SK-N-SH (cell line): ENCODE measurements at regions not wholly inside any gene's neighbourhood (a gene's known extent, or its start where the extent isn't known, plus 50 kb on each side); places are given as distances from the start of the nearest gene placed in this dataset.

ENCODE experiments used
- CTCF ChIA-PET: fragments of 300-600, 350-600 bp; formaldehyde crosslinking; extraction: SDS; loops from one replicate; lab custom pipeline; 2021; lab: Yijun Ruan, JAX
- POLR2A ChIA-PET: fragments of 350-600 bp; sonication (Branson Sonifier 250); formaldehyde crosslinking; extraction: SDS; loops from one replicate; lab custom pipeline; 2020; ENCODE audit warnings: antibody characterized with exemption, inconsistent platforms; lab: Yijun Ruan, JAX
- DNase-seq: peaks from one replicate; pipeline ENCODE4 v3.0.0; 2012
- H2AFZ ChIP-seq: fragments of 200-600 bp; sonication (generic); 2 replicates; pipeline ENCODE4 v1.8.1; 2016; ENCODE audit warnings: antibody characterized with exemption, mild to moderate bottlenecking, low read depth
- H3F3A ChIP-seq: fragments of 200-600 bp; sonication (generic); replicated peaks from 2 replicates; pipeline ENCODE3; 2016; ENCODE audit warnings: antibody characterized with exemption, mild to moderate bottlenecking; ENCODE audit not compliant: insufficient read depth
- H3K27ac ChIP-seq, 2 experiments: fragments of 200-500 bp in 1 of 2; fragments of 200-600 bp in 1 of 2; sonication (Bioruptor generic) in 1 of 2; sonication (generic), shearing (Covaris generic) in 1 of 2; 2 replicates each; pipeline versions ENCODE4 v1.5.1 to v1.6.1; 2014 to 2016; ENCODE audit warnings: low read depth in 2 of 2, inconsistent platforms in 1 of 2, low read length in 1 of 2, mild to moderate bottlenecking in 1 of 2, mixed read lengths in 1 of 2
- H3K27me3 ChIP-seq: fragments of 200-600 bp; sonication (generic), shearing (Covaris generic); 2 replicates; pipeline ENCODE4 v1.6.1; 2016; ENCODE audit warnings: mixed run types; ENCODE audit not compliant: insufficient read depth
- H3K36me3 ChIP-seq, 2 experiments: fragments of 200-500 bp in 1 of 2; fragments of 200-600 bp in 1 of 2; sonication (Bioruptor generic) in 1 of 2; sonication (generic) in 1 of 2; replicated peaks in 1 of 2; 2 replicates each; pipeline versions ENCODE3 to v1.5.1; 2014 to 2016; ENCODE audit warnings: low read length in 1 of 2, mild to moderate bottlenecking in 1 of 2; ENCODE audit not compliant: insufficient read depth in 2 of 2, control insufficient read depth in 1 of 2
- H3K4me1 ChIP-seq, 2 experiments: fragments of 200-500 bp in 1 of 2; fragments of 200-600 bp in 1 of 2; sonication (Bioruptor generic) in 1 of 2; sonication (generic), shearing (Covaris generic) in 1 of 2; 2 replicates each; pipeline versions ENCODE4 v1.5.1 to v1.6.1; 2014 to 2016; ENCODE audit warnings: low read depth in 1 of 2, low read length in 1 of 2, mixed run types in 1 of 2; ENCODE audit not compliant: insufficient read depth in 2 of 2, control insufficient read depth in 1 of 2
- H3K4me2 ChIP-seq: fragments of 200-600 bp; sonication (generic), shearing (Covaris generic); 2 replicates; pipeline ENCODE4 v1.6.1; 2017; ENCODE audit warnings: mixed run types
- H3K4me3 ChIP-seq, 2 experiments: fragments of 200-500 bp in 1 of 2; fragments of 200-600 bp in 1 of 2; sonication (Bioruptor generic) in 1 of 2; sonication (generic), shearing (Covaris generic) in 1 of 2; 2 replicates each; pipeline versions ENCODE4 v1.5.1 to v1.8.1; 2014 to 2016; ENCODE audit warnings: low read depth in 2 of 2, inconsistent platforms in 1 of 2, low read length in 1 of 2, mild to moderate bottlenecking in 1 of 2, mixed read lengths in 1 of 2, moderate library complexity in 1 of 2
- H3K79me2 ChIP-seq: fragments of 200-600 bp; sonication (generic); 2 replicates; pipeline ENCODE4 v1.8.1; 2017; ENCODE audit warnings: mild to moderate bottlenecking; ENCODE audit not compliant: insufficient read depth
- H3K9ac ChIP-seq: fragments of 200-600 bp; sonication (generic); 2 replicates; pipeline ENCODE4 v1.6.1; 2017; ENCODE audit warnings: mixed run types
- H3K9me2 ChIP-seq: fragments of 200-600 bp; sonication (generic); 2 replicates; pipeline ENCODE4 v1.6.1; 2017; ENCODE audit warnings: mixed run types
- H3K9me3 ChIP-seq: fragments of 200-600 bp; sonication (generic); 2 replicates; pipeline ENCODE4 v1.6.1; 2017; ENCODE audit warnings: mixed run types, mild to moderate bottlenecking, moderate library complexity
- H4K20me1 ChIP-seq: fragments of 200-600 bp; sonication (generic); 2 replicates; pipeline ENCODE4 v1.6.1; 2017; ENCODE audit warnings: mild to moderate bottlenecking, mixed run types; ENCODE audit not compliant: insufficient read depth
- CHD2 ChIP-seq: fragments of 150-350 bp; IDR thresholded peaks from 2 replicates; pipeline ENCODE4 v1.6.1; 2018; ENCODE audit warnings: low read length; ENCODE audit not compliant: partially characterized antibody
- EP300 ChIP-seq, 2 experiments: IDR thresholded peaks; 2 replicates each; pipeline versions ENCODE4 v1.4.0 to v1.6.1; 2012; ENCODE audit warnings: borderline replicate concordance in 1 of 2, low read depth in 1 of 2, low read length in 1 of 2
- FOXJ3 ChIP-seq: sonication (generic); formaldehyde crosslinking; IDR thresholded peaks from 2 replicates; pipeline ENCODE4 v1.5.1; 2020; ENCODE audit warnings: mild to moderate bottlenecking, missing genetic modification reagents
- GABPA ChIP-seq: IDR thresholded peaks from 2 replicates; pipeline ENCODE4 v1.4.0; 2012; ENCODE audit warnings: low read depth, mild to moderate bottlenecking
- GATA2 ChIP-seq: sonication (generic); formaldehyde crosslinking; IDR thresholded peaks from 2 replicates; pipeline ENCODE4 v1.5.0; 2020; ENCODE audit warnings: mild to moderate bottlenecking, missing genetic modification reagents
- IRF3 ChIP-seq: fragments of 150-350 bp; IDR thresholded peaks from 2 replicates; pipeline ENCODE4 v1.6.1; 2016; ENCODE audit warnings: mild to moderate bottlenecking, low read depth, low read length
- JUND ChIP-seq: IDR thresholded peaks from 2 replicates; pipeline ENCODE4 v1.4.0; 2012
- MAX ChIP-seq: IDR thresholded peaks from 2 replicates; pipeline ENCODE4 v1.4.0; 2012; ENCODE audit warnings: low read depth
- MEF2A ChIP-seq: IDR thresholded peaks from 2 replicates; pipeline ENCODE4 v1.4.0; 2012; ENCODE audit warnings: low read depth, borderline replicate concordance
- MXI1 ChIP-seq: IDR thresholded peaks from 2 replicates; pipeline ENCODE4 v1.6.1; 2012; ENCODE audit warnings: mild to moderate bottlenecking, low read depth, low read length, improper control_type of control experiment
- NFIC ChIP-seq: IDR thresholded peaks from 2 replicates; pipeline ENCODE4 v1.4.0; 2012; ENCODE audit warnings: borderline replicate concordance
- RAD21 ChIP-seq: IDR thresholded peaks from 2 replicates; pipeline ENCODE4 v1.6.1; 2012; ENCODE audit warnings: mild to moderate bottlenecking, low read length
- RCOR1 ChIP-seq: fragments of 150-350 bp; IDR thresholded peaks from 2 replicates; pipeline ENCODE4 v1.6.1; 2017; ENCODE audit warnings: antibody characterized with exemption, low read length
- REST ChIP-seq: IDR thresholded peaks from 2 replicates; pipeline ENCODE4 v1.6.1; 2012; ENCODE audit warnings: mild to moderate bottlenecking, low read depth, low read length, moderate library complexity
- RXRA ChIP-seq: IDR thresholded peaks from 2 replicates; pipeline ENCODE4 v1.4.0; 2012; ENCODE audit warnings: low read depth, mild to moderate bottlenecking, borderline replicate concordance
- TAF1 ChIP-seq: IDR thresholded peaks from 2 replicates; pipeline ENCODE4 v1.6.1; 2012; ENCODE audit warnings: low read depth, mild to moderate bottlenecking, low read length, moderate library complexity, borderline replicate concordance
- TCF12 ChIP-seq: IDR thresholded peaks from 2 replicates; pipeline ENCODE4 v1.4.0; 2012
- TEAD4 ChIP-seq: IDR thresholded peaks from 2 replicates; pipeline ENCODE4 v1.4.0; 2012; ENCODE audit warnings: mild to moderate bottlenecking, borderline replicate concordance; ENCODE audit not compliant: insufficient read depth
- ZBTB33 ChIP-seq: IDR thresholded peaks from 2 replicates; pipeline ENCODE4 v1.4.0; 2012; ENCODE audit warnings: low read depth, borderline replicate concordance
- WGBS: methylation state at CpG from one replicate; pipeline ENCODE4 v1.1.6; 2017; ENCODE audit warnings: low lambda C conversion rate; 5-methylcytosine and 5-hydroxymethylcytosine counted together

- DNase-seq, result peak; percentile 59
- peak overlapping the region in 1 of 2 experiments; percentile 95; a peak in 2 of 4 replicates for H3K27ac ChIP-seq
- H3F3A ChIP-seq, result no peaks in the 10 kb centered on the region
- no peaks in the 10 kb centered on the region for H3K9me2 ChIP-seq
- TF ChIP-seq EP300 (IDR thresholded peaks at IDR 0.05; ENCODE audit: borderline replicate concordance in 1 of 2, low read depth in 1 of 2, low read length in 1 of 2) (peak in 1 of 2 experiments; percentile 97; a peak in 2 of 4 replicates), GATA2 (CRISPR knock-in tag) (peak; percentile 99), FOXJ3 (peak; percentile 93), ZBTB33 (no peak), RCOR1 (peak; percentile 98), TCF12 (peak; percentile 68)
- no peaks in the 10 kb centered on the region for H3K79me2 ChIP-seq
- POLR2A ChIA-PET, result interaction anchor here (0.5 to 1.3 kb wide), 4 partner anchors 15 to 307 kb away, joined by 3 read pairs; partner anchors contain the start of gene TLE3
- H3K27me3 ChIP-seq, result no peaks in the 10 kb centered on the region; the same call in 1 of the 2 replicates
- no peaks in the 10 kb centered on the region for H3K36me3 ChIP-seq
- no peak overlapping the region for H2AFZ ChIP-seq
- H3K4me1 ChIP-seq, result peaks cover 0 to 53% of the 10 kb centered on the region in 2 experiments; a peak in 2 of 4 replicates
- 71% methylated on average over 10 of the region's 10 CpGs for WGBS
- no peaks in the 10 kb centered on the region for H4K20me1 ChIP-seq
- no peak overlapping the region for H3K9ac ChIP-seq
- H3K4me3 ChIP-seq, result no peak overlapping the region
- CTCF ChIA-PET, result interaction anchor here (0.8 to 2.0 kb wide), 7 partner anchors 10 to 296 kb away, joined by 3 to 11 read pairs (median 4); no protein-coding TSS in a partner anchor
- no peaks in the 10 kb centered on the region for H3K9me3 ChIP-seq
- no peak overlapping the region for H3K4me2 ChIP-seq
These were observed 73.7 kb upstream of the TLE3 start for GRCh38 chr15:70171256-70171886.

- Histone ChIP-seq H3K9me3 (no peaks in the 10 kb centered on the region), H3K9ac (no peak overlapping the region), H3K79me2 (no peaks in the 10 kb centered on the region), H2AFZ (no peak overlapping the region), H4K20me1 (no peaks in the 10 kb centered on the region), H3K9me2 (no peaks in the 10 kb centered on the region), H3K27me3 (no peaks in the 10 kb centered on the region; the same call in 1 of the 2 replicates), H3K36me3 (no peaks in the 10 kb centered on the region), H3K4me3 (no peak overlapping the region), H3F3A (no peaks in the 10 kb centered on the region), H3K27ac (peak overlapping the region in 1 of 2 experiments; percentile 95; a peak in 1 of 4 replicates), H3K4me1 (peaks cover 0 to 65% of the 10 kb centered on the region in 2 experiments; a peak in 2 of 4 replicates), H3K4me2 (no peak overlapping the region)
- WGBS, result 87% methylated on average over 7 of the region's 10 CpGs
- DNase-seq, result no peak
- ChIA-PET CTCF (interaction anchor here (0.5 to 1.3 kb wide), 5 partner anchors 12 to 692 kb away, joined by 3 read pairs; no protein-coding TSS in a partner anchor), POLR2A (interaction anchor here (0.7 to 1.0 kb wide), 2 partner anchors 30 to 216 kb away, joined by 3 read pairs; no protein-coding TSS in a partner anchor)
- no peak for TF ChIP-seq MEF2A
- no peak for TF ChIP-seq NFIC
- no peak for TF ChIP-seq TAF1
- TF ChIP-seq MAX, result no peak
- no peak for TF ChIP-seq TCF12
- no peak for TF ChIP-seq RXRA
- TF ChIP-seq RCOR1, result no peak
- no peak for TF ChIP-seq CHD2
- TF ChIP-seq EP300 (IDR thresholded peaks at IDR 0.05; ENCODE audit: borderline replicate concordance in 1 of 2, low read depth in 1 of 2, low read length in 1 of 2), result no peak
- TF ChIP-seq MXI1, result no peak
- no peak for TF ChIP-seq TEAD4
- no peak for TF ChIP-seq GABPA
- TF ChIP-seq FOXJ3, result no peak
- TF ChIP-seq JUND, result no peak
- no peak for TF ChIP-seq REST
- TF ChIP-seq IRF3, result no peak
- no peak for TF ChIP-seq RAD21
These were observed 72.5 kb upstream of the TLE3 start for GRCh38 chr15:70170096-70170699.
